Activated T-helper 1 cell treated with anti-CD3 and anti-CD28 coated beads, Interleukin-12 subunit alpha, Interleukin-12 subunit beta, Interleukin-2, Interleukin-4 antibody, amounts not matched to agents 30 ng/mL and 10 ng/mL and 1 ng/mL, durations not matched to agents 14 hours and 24 hours and 36 hours (primary cell): ENCODE measurements at regions not wholly inside any gene's neighbourhood (a gene's known extent, or its start where the extent isn't known, plus 50 kb on each side); places are given as distances from the start of the nearest gene placed in this dataset.
"Not testable (repeated sequence)": the region's sequence is repeated elsewhere in the genome, so short reads cannot be mapped to it uniquely, and the experiment has no call there.

Experiments
- DNase-seq: peaks from one replicate; pipeline ENCODE4 v3.0.0; 2021; ENCODE audit warnings: low spot score
- H3K27ac Mint-ChIP-seq: one replicate; pipeline ENCODE4 v1.8.0; 2021; ENCODE audit warnings: mild to moderate bottlenecking, mixed read lengths
- H3K27me3 Mint-ChIP-seq: one replicate; pipeline ENCODE4 v1.8.0; 2022; ENCODE audit warnings: mild to moderate bottlenecking, moderate library complexity, mixed read lengths; ENCODE audit not compliant: insufficient read depth
- H3K36me3 Mint-ChIP-seq: one replicate; pipeline ENCODE4 v1.8.0; 2021; ENCODE audit warnings: low read depth, mixed read lengths
- H3K4me1 Mint-ChIP-seq: one replicate; pipeline ENCODE4 v1.8.0; 2021; ENCODE audit warnings: low read depth, mixed read lengths
- H3K4me3 Mint-ChIP-seq: one replicate; pipeline ENCODE4 v1.8.0; 2021; ENCODE audit warnings: mild to moderate bottlenecking, moderate library complexity, mixed read lengths
- H3K9me3 Mint-ChIP-seq: one replicate; pipeline ENCODE4 v1.8.0; 2021; ENCODE audit warnings: mixed read lengths
- intact Hi-C: fragments of 100-400 bp; cut with micrococcal nuclease; formaldehyde crosslinking; loops from one replicate; pipeline ENCODE4 v1.15.1; 2024

- peaks cover 4% of the 10 kb centered on the region for H3K36me3 Mint-ChIP-seq
- peaks cover 4% of the 10 kb centered on the region for H3K27me3 Mint-ChIP-seq
- peaks cover 25% of the 10 kb centered on the region for H3K9me3 Mint-ChIP-seq
- H3K4me3 Mint-ChIP-seq = peak overlapping the region; percentile 74
- intact Hi-C loops = loop anchor here (1.0 to 10.0 kb wide), 9 partner anchors 51 to 1371 kb away; partner anchors contain the start of genes AGAP3, ATP6V0E2, FASTK and TMUB1
- peak; percentile 79 for DNase-seq
- peaks cover 13% of the 10 kb centered on the region for H3K4me1 Mint-ChIP-seq
- H3K27ac Mint-ChIP-seq = peak overlapping the region; percentile 68
Measured at GRCh38 chr7:149714081-149714909, 59.1 kb downstream of the ZNF467 start.

- peaks cover 13% of the 10 kb centered on the region for H3K4me1 Mint-ChIP-seq
- H3K36me3 Mint-ChIP-seq = peaks cover 4% of the 10 kb centered on the region
- H3K4me3 Mint-ChIP-seq = no peak overlapping the region
- intact Hi-C loops = loop anchor here (1.0 to 10.0 kb wide), 9 partner anchors 51 to 1371 kb away; partner anchors contain the start of genes AGAP3, ATP6V0E2, FASTK and TMUB1
- H3K27ac Mint-ChIP-seq = no peak overlapping the region
- DNase-seq = no peak
- peaks cover 31% of the 10 kb centered on the region for H3K9me3 Mint-ChIP-seq
- peaks cover 4% of the 10 kb centered on the region for H3K27me3 Mint-ChIP-seq
Measured at GRCh38 chr7:149713731-149714068, 59.7 kb downstream of the ZNF467 start.

GRCh38 chr7:149713061-149713730, 60.2 kb downstream of the ZNF467 start:
- H3K27me3 Mint-ChIP-seq = peaks cover 4% of the 10 kb centered on the region
- peak overlapping the region; percentile 29 for H3K4me3 Mint-ChIP-seq
- H3K9me3 Mint-ChIP-seq = peaks cover 31% of the 10 kb centered on the region
- peaks cover 13% of the 10 kb centered on the region for H3K4me1 Mint-ChIP-seq
- intact Hi-C loops = loop anchor here (5.0 to 10.0 kb wide), 3 partner anchors 216 to 1372 kb away; partner anchors contain the start of genes AGAP3, FASTK, TMUB1 and ZNF746
- peaks cover 4% of the 10 kb centered on the region for H3K36me3 Mint-ChIP-seq
- no peak overlapping the region for H3K27ac Mint-ChIP-seq
- no peak for DNase-seq

- intact Hi-C loops = no loop called here
- no peak for DNase-seq
- Mint-ChIP-seq H3K4me3 (no peak overlapping the region), H3K4me1 (no peaks in the 10 kb centered on the region), H3K27me3 (peaks cover 9% of the 10 kb centered on the region), H3K36me3 (peaks cover 4% of the 10 kb centered on the region), H3K27ac (no peak overlapping the region), H3K9me3 (peaks cover 31% of the 10 kb centered on the region)
Measured at GRCh38 chr7:149708026-149708425, 65.4 kb downstream of the ZNF467 start.

- Mint-ChIP-seq H3K4me1 (no peaks in the 10 kb centered on the region), H3K4me3 (no peak overlapping the region), H3K9me3 (peaks cover 26% of the 10 kb centered on the region), H3K27me3 (peaks cover 9% of the 10 kb centered on the region), H3K36me3 (peaks cover 4% of the 10 kb centered on the region), H3K27ac (no peak overlapping the region)
- no peak for DNase-seq
- intact Hi-C loops = no loop called here
Measured at GRCh38 chr7:149707448-149707886, 65.9 kb downstream of the ZNF467 start.

- Mint-ChIP-seq H3K4me3 (no peak overlapping the region), H3K27me3 (peaks cover 7% of the 10 kb centered on the region), H3K4me1 (no peaks in the 10 kb centered on the region), H3K27ac (no peak overlapping the region), H3K9me3 (peaks cover 20% of the 10 kb centered on the region), H3K36me3 (peaks cover 4% of the 10 kb centered on the region)
- no peak for DNase-seq
- intact Hi-C loops = no loop called here
Measured at GRCh38 chr7:149706398-149706797, 67.0 kb downstream of the ZNF467 start.

- Mint-ChIP-seq H3K36me3 (peaks cover 2% of the 10 kb centered on the region), H3K4me1 (no peaks in the 10 kb centered on the region), H3K9me3 (peaks cover 11% of the 10 kb centered on the region), H3K27ac (no peak overlapping the region), H3K4me3 (no peak overlapping the region), H3K27me3 (peaks cover 7% of the 10 kb centered on the region)
- intact Hi-C loops = no loop called here
- no peak for DNase-seq
Measured at GRCh38 chr7:149704507-149704906, 68.9 kb downstream of the ZNF467 start.

- H3K9me3 Mint-ChIP-seq = peaks cover 9% of the 10 kb centered on the region
- no peak overlapping the region for H3K27ac Mint-ChIP-seq
- H3K4me1 Mint-ChIP-seq = no peaks in the 10 kb centered on the region
- no peaks in the 10 kb centered on the region for H3K36me3 Mint-ChIP-seq
- no peak overlapping the region for H3K4me3 Mint-ChIP-seq
- no peak for DNase-seq
- peaks cover 7% of the 10 kb centered on the region for H3K27me3 Mint-ChIP-seq
- intact Hi-C loops = no loop called here
Measured at GRCh38 chr7:149703044-149703650, 70.2 kb downstream of the ZNF467 start.

GRCh38 chr7:149701495-149702240, 71.7 kb downstream of the ZNF467 start:
- no peak overlapping the region for H3K27ac Mint-ChIP-seq
- no peaks in the 10 kb centered on the region for H3K36me3 Mint-ChIP-seq
- H3K4me1 Mint-ChIP-seq = no peaks in the 10 kb centered on the region
- H3K27me3 Mint-ChIP-seq = peaks cover 7% of the 10 kb centered on the region
- intact Hi-C loops = no loop called here
- H3K4me3 Mint-ChIP-seq = no peak overlapping the region
- peaks cover 12% of the 10 kb centered on the region for H3K9me3 Mint-ChIP-seq
- no peak for DNase-seq

GRCh38 chr7:149697767-149698166, 75.6 kb downstream of the ZNF467 start:
- H3K4me3 Mint-ChIP-seq, H3K4me1 Mint-ChIP-seq, H3K36me3 Mint-ChIP-seq, intact Hi-C loops, DNase-seq, H3K27ac Mint-ChIP-seq: not testable (repeated sequence)
- Mint-ChIP-seq H3K9me3 (peaks cover 12% of the 10 kb centered on the region), H3K27me3 (peaks cover 19% of the 10 kb centered on the region)

GRCh38 chr7:149696280-149696679, 77.1 kb downstream of the ZNF467 start:
- Mint-ChIP-seq H3K4me3 (no peak overlapping the region), H3K4me1 (no peaks in the 10 kb centered on the region), H3K36me3 (no peaks in the 10 kb centered on the region), H3K27ac (no peak overlapping the region), H3K9me3 (peaks cover 12% of the 10 kb centered on the region), H3K27me3 (peaks cover 20% of the 10 kb centered on the region)
- intact Hi-C loops = no loop called here
- DNase-seq = no peak

- DNase-seq = no peak
- Mint-ChIP-seq H3K4me1 (no peaks in the 10 kb centered on the region), H3K4me3 (no peak overlapping the region), H3K36me3 (no peaks in the 10 kb centered on the region), H3K27ac (no peak overlapping the region), H3K27me3 (peaks cover 43% of the 10 kb centered on the region), H3K9me3 (no peaks in the 10 kb centered on the region)
- intact Hi-C loops = no loop called here
Measured at GRCh38 chr7:149692557-149692982, 80.8 kb downstream of the ZNF467 start.
